ENCODE measurements at regions not wholly inside any gene's neighbourhood (a gene's known extent, or its start where the extent isn't known, plus 50 kb on each side); places are given as distances from the start of the nearest gene placed in this dataset.

- intact Hi-C loops (cut with DNase I): no loop called here
- Histone ChIP-seq H3K4me1 (replicated peaks in 1 of 2) (peaks cover 4 to 14% of the 10 kb centered on the region in 2 donors), H3K9me3 (replicated peaks in 1 of 3) (no peaks in the 10 kb centered on the region), H3K27me3 (no peaks in the 10 kb centered on the region), H3K27ac (no peak overlapping the region), H3K36me3 (replicated peaks in 1 of 2) (no peaks in the 10 kb centered on the region), H3K4me3 (no peak overlapping the region)
- TF ChIP-seq POLR2A (IDR thresholded peaks at IDR 0.05) (no peak), CTCF (IDR thresholded peaks at IDR 0.05) (no peak)
- no peak for DNase-seq
- 83 to 87% (median 85%) methylated on average over 2 to 4 of the region's 4 CpGs for WGBS, 4 donors
Measured at GRCh38 chr7:86950360-86950759, 109.1 kb downstream of the ELAPOR2 start.

GRCh38 chr7:86949779-86950260, 109.6 kb downstream of the ELAPOR2 start:
- no peak for DNase-seq
- intact Hi-C loops (cut with DNase I): no loop called here
- Histone ChIP-seq H3K27me3 (no peaks in the 10 kb centered on the region), H3K36me3 (replicated peaks in 1 of 2) (no peaks in the 10 kb centered on the region), H3K4me1 (replicated peaks in 1 of 2) (peaks cover 4 to 11% of the 10 kb centered on the region in 2 donors), H3K9me3 (replicated peaks in 1 of 3) (no peaks in the 10 kb centered on the region), H3K27ac (no peak overlapping the region), H3K4me3 (no peak overlapping the region)
- TF ChIP-seq POLR2A (IDR thresholded peaks at IDR 0.05): no peak
- no peak for TF ChIP-seq CTCF (IDR thresholded peaks at IDR 0.05)
- 72 to 97% (median 87%) methylated on average over 3 of the region's 3 CpGs for WGBS, 4 donors

- H3K27me3 ChIP-seq: no peaks in the 10 kb centered on the region
- DNase-seq: no peak
- intact Hi-C loops (cut with DNase I): no loop called here
- peaks cover 4 to 5% of the 10 kb centered on the region in 2 donors for H3K4me1 ChIP-seq (replicated peaks in 1 of 2)
- WGBS, 4 donors: 84 to 89% (median 88%) methylated on average over 3 to 7 of the region's 7 CpGs
- TF ChIP-seq POLR2A (IDR thresholded peaks at IDR 0.05): no peak
- no peak for TF ChIP-seq CTCF (IDR thresholded peaks at IDR 0.05)
- H3K27ac ChIP-seq: no peak overlapping the region
- H3K36me3 ChIP-seq (replicated peaks in 1 of 2): no peaks in the 10 kb centered on the region
- no peaks in the 10 kb centered on the region for H3K9me3 ChIP-seq (replicated peaks in 1 of 3)
- no peak overlapping the region for H3K4me3 ChIP-seq
Measured at GRCh38 chr7:86949052-86949778, 110.2 kb downstream of the ELAPOR2 start.

- Histone ChIP-seq H3K4me1 (replicated peaks in 1 of 2) (no peaks in the 10 kb centered on the region), H3K36me3 (replicated peaks in 1 of 2) (no peaks in the 10 kb centered on the region), H3K9me3 (replicated peaks in 1 of 3) (no peaks in the 10 kb centered on the region), H3K27ac (no peak overlapping the region), H3K4me3 (no peak overlapping the region), H3K27me3 (no peaks in the 10 kb centered on the region)
- no peak for DNase-seq
- 24 to 44% (median 29%) methylated on average over 1 of the region's 1 CpG for WGBS, 4 donors
- TF ChIP-seq POLR2A (IDR thresholded peaks at IDR 0.05) (no peak), CTCF (IDR thresholded peaks at IDR 0.05) (no peak)
- intact Hi-C loops (cut with DNase I): no loop called here
Measured at GRCh38 chr7:86947929-86948328, 111.5 kb downstream of the ELAPOR2 start.

All from adrenal gland (tissue), 9 donors.